ENCODE measurements at regions not wholly inside any gene's neighbourhood (a gene's known extent, or its start where the extent isn't known, plus 50 kb on each side); places are given as distances from the start of the nearest gene placed in this dataset.

GRCh38 chr13:99905224-99905623 lies 66.3 kb downstream of the ZIC5 start:
- H3K4me1 ChIP-seq (ENCODE audit: insufficient read depth) = no peaks in the 10 kb centered on the region
- H3K27ac ChIP-seq = no peak overlapping the region
- TF ChIP-seq POLR2A (IDR thresholded peaks at IDR 0.05) (no peak), CTCF (IDR thresholded peaks at IDR 0.05) (no peak), EP300 (IDR thresholded peaks at IDR 0.05) (no peak)
- DNase-seq = no peak
- H3K9me3 ChIP-seq = no peaks in the 10 kb centered on the region
- intact Hi-C loops (cut with DNase I) = no loop called here
- no peaks in the 10 kb centered on the region for H3K27me3 ChIP-seq
- 77 to 89% (median 77%) methylated on average over 5 of the region's 5 CpGs for WGBS, 3 donors
- no peak overlapping the region for H3K4me3 ChIP-seq
- H3K36me3 ChIP-seq = no peaks in the 10 kb centered on the region

- no peak for DNase-seq
- H3K27ac ChIP-seq = no peak overlapping the region
- H3K27me3 ChIP-seq = no peaks in the 10 kb centered on the region
- intact Hi-C loops (cut with DNase I) = no loop called here
- no peaks in the 10 kb centered on the region for H3K4me1 ChIP-seq (ENCODE audit: insufficient read depth)
- TF ChIP-seq CTCF (IDR thresholded peaks at IDR 0.05) (no peak), POLR2A (IDR thresholded peaks at IDR 0.05) (no peak), EP300 (IDR thresholded peaks at IDR 0.05) (no peak)
- WGBS, 3 donors = 79 to 91% (median 90%) methylated on average over 7 of the region's 7 CpGs
- H3K36me3 ChIP-seq = no peaks in the 10 kb centered on the region
- no peak overlapping the region for H3K4me3 ChIP-seq
- H3K9me3 ChIP-seq = no peaks in the 10 kb centered on the region
Observed at GRCh38 chr13:99903140-99903539, 68.4 kb downstream of the ZIC5 start.

- Histone ChIP-seq H3K4me1 (ENCODE audit: insufficient read depth) (no peaks in the 10 kb centered on the region), H3K36me3 (no peaks in the 10 kb centered on the region), H3K27me3 (no peaks in the 10 kb centered on the region), H3K9me3 (no peaks in the 10 kb centered on the region), H3K4me3 (no peak overlapping the region), H3K27ac (no peak overlapping the region)
- TF ChIP-seq CTCF (IDR thresholded peaks at IDR 0.05) (no peak), EP300 (IDR thresholded peaks at IDR 0.05) (no peak), POLR2A (IDR thresholded peaks at IDR 0.05) (no peak)
- no peak for DNase-seq
- WGBS, 3 donors = 58 to 75% (median 60%) methylated on average over 4 of the region's 4 CpGs
- intact Hi-C loops (cut with DNase I) = no loop called here
Observed at GRCh38 chr13:99902657-99903056, 68.9 kb downstream of the ZIC5 start.

- intact Hi-C loops (cut with DNase I) = no loop called here
- no peak overlapping the region for H3K4me3 ChIP-seq
- peaks cover 5% of the 10 kb centered on the region for H3K27me3 ChIP-seq
- H3K36me3 ChIP-seq = no peaks in the 10 kb centered on the region
- no peaks in the 10 kb centered on the region for H3K9me3 ChIP-seq
- H3K4me1 ChIP-seq (ENCODE audit: insufficient read depth) = peaks cover 1% of the 10 kb centered on the region
- TF ChIP-seq EP300 (IDR thresholded peaks at IDR 0.05) = no peak
- no peak for TF ChIP-seq POLR2A (IDR thresholded peaks at IDR 0.05)
- no peak for TF ChIP-seq CTCF (IDR thresholded peaks at IDR 0.05)
- no peak overlapping the region for H3K27ac ChIP-seq
- no peak for DNase-seq
- 84 to 91% (median 89%) methylated on average over 8 of the region's 8 CpGs for WGBS, 3 donors
Observed at GRCh38 chr13:99900960-99901359, 70.6 kb downstream of the ZIC5 start.

- peaks cover 5% of the 10 kb centered on the region for H3K27me3 ChIP-seq
- H3K9me3 ChIP-seq = no peaks in the 10 kb centered on the region
- TF ChIP-seq CTCF (IDR thresholded peaks at IDR 0.05) = no peak
- TF ChIP-seq EP300 (IDR thresholded peaks at IDR 0.05) = no peak
- TF ChIP-seq POLR2A (IDR thresholded peaks at IDR 0.05) = no peak
- 78 to 89% (median 83%) methylated on average over 7 of the region's 7 CpGs for WGBS, 3 donors
- no peak overlapping the region for H3K4me3 ChIP-seq
- H3K4me1 ChIP-seq (ENCODE audit: insufficient read depth) = peaks cover 4% of the 10 kb centered on the region
- no peaks in the 10 kb centered on the region for H3K36me3 ChIP-seq
- H3K27ac ChIP-seq = no peak overlapping the region
- intact Hi-C loops (cut with DNase I) = no loop called here
- no peak for DNase-seq
Observed at GRCh38 chr13:99898421-99898820, 73.1 kb downstream of the ZIC5 start.
